Right cardiac atrium (tissue), 5 donors: ENCODE measurements at regions not wholly inside any gene's neighbourhood (a gene's known extent, or its start where the extent isn't known, plus 50 kb on each side); places are given as distances from the start of the nearest gene placed in this dataset.
"Not testable (repeated sequence)": the region's sequence is repeated elsewhere in the genome, so short reads cannot be mapped to it uniquely, and the experiment has no call there.

Experiments
- ATAC-seq, 2 donors: fragments of 200-7000 bp; cut with Tn5 transposase; one replicate each; pipeline versions ENCODE4 v1.8.0 to v1.9.1; 2020; ENCODE audit warnings: moderate library complexity in 2 of 2, mild to moderate bottlenecking in 1 of 2
- DNase-seq, 3 donors: peaks; one replicate each; pipeline ENCODE4 v3.0.0-alpha.2; 2020
- H3K27ac ChIP-seq: one replicate; pipeline ENCODE4 v1.5.1; 2013; ENCODE audit warnings: mild to moderate bottlenecking, low read length, control low read depth, moderate library complexity
- H3K27me3 ChIP-seq: one replicate; pipeline ENCODE4 v1.6.1; 2013; ENCODE audit not compliant: control insufficient read depth, insufficient read depth
- H3K4me1 ChIP-seq: one replicate; pipeline ENCODE4 v1.6.1; 2013; ENCODE audit warnings: low read length; ENCODE audit not compliant: control insufficient read depth, insufficient read depth
- H3K4me3 ChIP-seq: one replicate; pipeline ENCODE4 v1.5.1; 2013; ENCODE audit warnings: low read length, control low read depth
- H3K9me3 ChIP-seq: one replicate; pipeline ENCODE4 v1.6.1; 2013; ENCODE audit warnings: low read length; ENCODE audit not compliant: control insufficient read depth
- WGBS: extraction: QIAGEN DNeasy Blood & Tissue Kit; methylation state at CpG from one replicate; pipeline ENCODE4 v1.1.7; 2013; 5-methylcytosine and 5-hydroxymethylcytosine counted together
- intact Hi-C, 4 donors: fragments of 100-400 bp; cut with DNase I; formaldehyde crosslinking; loops; one replicate each; pipeline versions ENCODE4 v1.11.0 to v1.14.0; 2022 to 2023
- donor health status: healthy with polysubstance abuse.
- donor health status: DM: no; HTN: yes; CAD: no.
- donor health status: DM: no; HTN: no; CAD: no.
- donor health status: DM: no; HTN: yes; CAD: no; lungs with severe emphysema.
- donor health status: DM: yes; HTN: yes; CAD: no.

- H3K27me3 ChIP-seq, result no peaks in the 10 kb centered on the region
- H3K4me1 ChIP-seq, result no peaks in the 10 kb centered on the region
- DNase-seq (no peak), ATAC-seq (no peak)
- H3K4me3 ChIP-seq, result no peak overlapping the region
- 57% methylated on average over 4 of the region's 4 CpGs for WGBS
- intact Hi-C loops, result no loop called here
- no peaks in the 10 kb centered on the region for H3K9me3 ChIP-seq
- H3K27ac ChIP-seq, result no peak overlapping the region
Observed at GRCh38 chrX:104391906-104392305, 137.2 kb upstream of the ESX1 start.

GRCh38 chrX:104376937-104377336 is 122.2 kb upstream of the ESX1 start:
- 46% methylated on average over 2 of the region's 2 CpGs for WGBS
- Histone ChIP-seq H3K27ac (no peak overlapping the region), H3K9me3 (no peaks in the 10 kb centered on the region), H3K27me3 (no peaks in the 10 kb centered on the region), H3K4me1 (no peaks in the 10 kb centered on the region), H3K4me3 (no peak overlapping the region)
- no peak for DNase-seq
- intact Hi-C loops, result no loop called here
- no peak for ATAC-seq

- no peaks in the 10 kb centered on the region for H3K9me3 ChIP-seq
- no peaks in the 10 kb centered on the region for H3K4me1 ChIP-seq
- no peak overlapping the region for H3K27ac ChIP-seq
- intact Hi-C loops, result no loop called here
- H3K27me3 ChIP-seq, result no peaks in the 10 kb centered on the region
- DNase-seq, result no peak
- H3K4me3 ChIP-seq, result no peak overlapping the region
- 33% methylated on average over 1 of the region's 1 CpG for WGBS
- no peak for ATAC-seq
Observed at GRCh38 chrX:104372547-104372946, 117.8 kb upstream of the ESX1 start.

- 44% methylated on average over 2 of the region's 2 CpGs for WGBS
- no peak for ATAC-seq
- Histone ChIP-seq H3K4me3 (no peak overlapping the region), H3K9me3 (no peaks in the 10 kb centered on the region), H3K27me3 (no peaks in the 10 kb centered on the region), H3K4me1 (no peaks in the 10 kb centered on the region), H3K27ac (no peak overlapping the region)
- no peak for DNase-seq
- intact Hi-C loops, result no loop called here
Observed at GRCh38 chrX:104370089-104370488, 115.4 kb upstream of the ESX1 start.

- H3K27me3 ChIP-seq, H3K4me3 ChIP-seq, DNase-seq, H3K27ac ChIP-seq, ATAC-seq, H3K9me3 ChIP-seq, intact Hi-C loops, H3K4me1 ChIP-seq: not testable (repeated sequence)
- 92% methylated on average over 2 of the region's 2 CpGs for WGBS
Observed at GRCh38 chrX:104360774-104361173, 106.0 kb upstream of the ESX1 start.

GRCh38 chrX:104359124-104359523 is 104.4 kb upstream of the ESX1 start:
- H3K4me3 ChIP-seq, result no peak overlapping the region
- no peaks in the 10 kb centered on the region for H3K9me3 ChIP-seq
- intact Hi-C loops, result no loop called here
- DNase-seq (no peak), ATAC-seq (no peak)
- no peak overlapping the region for H3K27ac ChIP-seq
- WGBS, result 50% methylated on average over 1 of the region's 1 CpG
- H3K27me3 ChIP-seq, result no peaks in the 10 kb centered on the region
- H3K4me1 ChIP-seq, result no peaks in the 10 kb centered on the region

- DNase-seq (no peak), ATAC-seq (no peak)
- no peaks in the 10 kb centered on the region for H3K27me3 ChIP-seq
- no peaks in the 10 kb centered on the region for H3K9me3 ChIP-seq
- intact Hi-C loops, result no loop called here
- 41% methylated on average over 3 of the region's 3 CpGs for WGBS
- no peak overlapping the region for H3K27ac ChIP-seq
- H3K4me1 ChIP-seq, result no peaks in the 10 kb centered on the region
- H3K4me3 ChIP-seq, result no peak overlapping the region
Observed at GRCh38 chrX:104351173-104351769, 96.5 kb upstream of the ESX1 start.

GRCh38 chrX:104347860-104348259 is 93.1 kb upstream of the ESX1 start:
- intact Hi-C loops, result no loop called here
- 46% methylated on average over 4 of the region's 4 CpGs for WGBS

GRCh38 chrX:104343428-104344129 is 88.8 kb upstream of the ESX1 start:
- 36% methylated on average over 8 of the region's 8 CpGs for WGBS
- H3K27me3 ChIP-seq, result no peaks in the 10 kb centered on the region
- no peaks in the 10 kb centered on the region for H3K9me3 ChIP-seq
- DNase-seq, result no peak
- intact Hi-C loops, result no loop called here
- no peak overlapping the region for H3K4me3 ChIP-seq
- H3K4me1 ChIP-seq, result no peaks in the 10 kb centered on the region
- peak in 1 of 2 donors; percentile 66 for ATAC-seq
- H3K27ac ChIP-seq, result no peak overlapping the region

More at GRCh38 chrX:104347860-104348259, 93.1 kb upstream of the ESX1 start:
- Histone ChIP-seq H3K27me3 (no peaks in the 10 kb centered on the region), H3K4me1 (no peaks in the 10 kb centered on the region), H3K27ac (no peak overlapping the region), H3K9me3 (no peaks in the 10 kb centered on the region), H3K4me3 (no peak overlapping the region)
- DNase-seq (no peak), ATAC-seq (no peak)

- no peaks in the 10 kb centered on the region for H3K4me1 ChIP-seq
- 41% methylated on average over 2 of the region's 2 CpGs for whole genome bisulfite sequencing
- no peaks in the 10 kb centered on the region for H3K27me3 ChIP-seq
- ATAC-seq (no peak), DNase-seq (no peak)
- no peaks in the 10 kb centered on the region for H3K9me3 ChIP-seq
- intact Hi-C loops, result no loop called here
- no peak overlapping the region for H3K4me3 ChIP-seq
- no peak overlapping the region for H3K27ac ChIP-seq
Observed at GRCh38 chrX:104342065-104342464, 87.3 kb upstream of the ESX1 start.

GRCh38 chrX:104335756-104336155 is 81.0 kb upstream of the ESX1 start:
- Histone ChIP-seq H3K9me3 (no peaks in the 10 kb centered on the region), H3K27ac (no peak overlapping the region), H3K27me3 (no peaks in the 10 kb centered on the region), H3K4me1 (no peaks in the 10 kb centered on the region), H3K4me3 (no peak overlapping the region)
- intact Hi-C loops, result no loop called here
- ATAC-seq (no peak), DNase-seq (no peak)
- WGBS, result 83% methylated on average over 3 of the region's 3 CpGs
